SHP77 treated with DMSO at 0.1 percent for 48 hours (cell line): ENCODE measurements at regions not wholly inside any gene's neighbourhood (a gene's known extent, or its start where the extent isn't known, plus 50 kb on each side); places are given as distances from the start of the nearest gene placed in this dataset.

Source experiments
- DNase-seq: peaks from one replicate; lab custom pipeline; 2025; lab: John Stamatoyannopoulos, UW

- DNase-seq = peak; percentile 90
Observed at GRCh38 chr5:74916831-74917710, 50.9 kb upstream of the FAM169A start.
